ENCODE measurements at regions not wholly inside any gene's neighbourhood (a gene's known extent, or its start where the extent isn't known, plus 50 kb on each side); places are given as distances from the start of the nearest gene placed in this dataset.

DNA sequence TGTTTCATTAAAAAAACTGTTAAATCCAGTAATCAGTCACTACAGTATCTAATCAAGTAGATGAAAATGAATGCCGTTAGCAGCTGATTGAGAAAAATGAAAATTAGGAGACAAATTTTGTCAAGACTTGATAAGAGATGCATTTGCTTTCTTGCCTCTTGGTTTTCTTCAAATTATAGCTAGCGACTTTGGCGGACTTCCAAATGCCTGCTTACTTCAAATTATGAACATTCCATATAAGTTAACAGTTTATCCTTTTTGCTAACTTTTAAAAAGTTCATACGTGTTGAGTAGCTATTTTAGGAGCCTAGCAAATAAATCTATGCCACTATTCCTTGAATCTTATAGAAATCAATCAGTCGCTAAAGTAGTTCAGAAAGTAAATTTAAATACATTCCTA lies 58.8 kb downstream of the PPP4R3C start:
- Histone ChIP-seq H3K4me3 (ENCODE audit: low read depth, low read length) (no peak overlapping the region), H3K27me3 (ENCODE audit: control insufficient read depth, insufficient read depth, low read length) (no peaks in the 10 kb centered on the region), H3K9me3 (ENCODE audit: control insufficient read depth, insufficient read depth, low read length) (no peaks in the 10 kb centered on the region), H3K27ac (ENCODE audit: low read depth, low read length) (no peak overlapping the region)
- DNase-seq (ENCODE audit: low read depth, low spot score), result no peak
- POLR2A ChIA-PET, result no interaction called here
- CTCF ChIA-PET, result no interaction called here
- TF ChIP-seq, protein P1, sequence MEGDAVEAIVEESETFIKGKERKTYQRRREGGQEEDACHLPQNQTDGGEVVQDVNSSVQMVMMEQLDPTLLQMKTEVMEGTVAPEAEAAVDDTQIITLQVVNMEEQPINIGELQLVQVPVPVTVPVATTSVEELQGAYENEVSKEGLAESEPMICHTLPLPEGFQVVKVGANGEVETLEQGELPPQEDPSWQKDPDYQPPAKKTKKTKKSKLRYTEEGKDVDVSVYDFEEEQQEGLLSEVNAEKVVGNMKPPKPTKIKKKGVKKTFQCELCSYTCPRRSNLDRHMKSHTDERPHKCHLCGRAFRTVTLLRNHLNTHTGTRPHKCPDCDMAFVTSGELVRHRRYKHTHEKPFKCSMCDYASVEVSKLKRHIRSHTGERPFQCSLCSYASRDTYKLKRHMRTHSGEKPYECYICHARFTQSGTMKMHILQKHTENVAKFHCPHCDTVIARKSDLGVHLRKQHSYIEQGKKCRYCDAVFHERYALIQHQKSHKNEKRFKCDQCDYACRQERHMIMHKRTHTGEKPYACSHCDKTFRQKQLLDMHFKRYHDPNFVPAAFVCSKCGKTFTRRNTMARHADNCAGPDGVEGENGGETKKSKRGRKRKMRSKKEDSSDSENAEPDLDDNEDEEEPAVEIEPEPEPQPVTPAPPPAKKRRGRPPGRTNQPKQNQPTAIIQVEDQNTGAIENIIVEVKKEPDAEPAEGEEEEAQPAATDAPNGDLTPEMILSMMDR (IDR thresholded peaks at IDR 0.05; ENCODE audit: low read depth, low read length), result no peak

DNA sequence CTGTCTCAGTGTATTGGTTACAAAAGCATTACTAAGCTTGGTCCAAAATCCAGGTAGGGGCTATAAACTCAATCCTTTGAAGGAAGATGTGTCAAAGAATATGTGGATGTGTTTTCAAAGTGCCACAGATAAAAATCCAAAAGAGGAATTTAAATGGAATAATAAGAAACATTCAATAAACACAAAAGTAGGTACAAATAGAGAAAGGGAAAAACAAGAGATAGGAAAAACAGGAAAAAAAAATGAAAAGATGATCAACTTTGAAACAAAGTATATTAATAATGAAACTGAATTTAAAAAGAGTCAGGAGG lies 64.0 kb downstream of the PPP4R3C start:
- CTCF ChIA-PET, result interaction anchor here (0.6 to 0.7 kb wide), 3 partner anchors 9 to 15 kb away, joined by 4 to 9 read pairs (median 7); no protein-coding TSS in a partner anchor

DNA sequence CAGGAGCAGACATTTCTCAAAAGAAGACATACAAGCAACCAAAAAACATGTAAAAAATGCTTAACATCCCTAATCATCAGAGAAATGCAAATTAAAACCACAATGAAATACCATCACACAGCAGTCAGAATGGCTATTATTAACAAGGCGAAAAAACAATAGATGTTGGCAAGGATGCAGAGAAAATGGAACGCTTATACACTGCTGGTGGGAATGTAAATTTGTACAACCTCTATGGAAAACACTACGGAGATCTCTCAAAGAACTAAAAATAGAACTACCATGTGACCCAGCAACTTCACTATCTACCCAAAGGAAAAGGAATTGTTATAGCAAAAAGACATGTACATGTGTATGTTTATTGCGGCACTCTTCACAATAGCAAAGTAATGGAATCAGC lies 71.5 kb downstream of the PPP4R3C start:
- Histone ChIP-seq H3K4me3 (ENCODE audit: low read depth, low read length) (no peak overlapping the region), H3K27ac (ENCODE audit: low read depth, low read length) (no peak overlapping the region), H3K9me3 (ENCODE audit: control insufficient read depth, insufficient read depth, low read length) (no peaks in the 10 kb centered on the region), H3K27me3 (ENCODE audit: control insufficient read depth, insufficient read depth, low read length) (no peaks in the 10 kb centered on the region)
- CTCF ChIA-PET, result no interaction called here
- POLR2A ChIA-PET, result no interaction called here
- TF ChIP-seq, protein P1 (IDR thresholded peaks at IDR 0.05; ENCODE audit: low read depth, low read length), result no peak
- DNase-seq (ENCODE audit: low read depth, low spot score), result no peak

More for the DNA sequence above, 64.0 kb downstream of the PPP4R3C start:
- DNase-seq (ENCODE audit: low read depth, low spot score), result no peak
- TF ChIP-seq, protein P1 (IDR thresholded peaks at IDR 0.05; ENCODE audit: low read depth, low read length), result no peak
- no peaks in the 10 kb centered on the region for H3K9me3 ChIP-seq (ENCODE audit: control insufficient read depth, insufficient read depth, low read length)
- POLR2A ChIA-PET, result no interaction called here
- no peak overlapping the region for H3K4me3 ChIP-seq (ENCODE audit: low read depth, low read length)
- no peaks in the 10 kb centered on the region for H3K27me3 ChIP-seq (ENCODE audit: control insufficient read depth, insufficient read depth, low read length)
- H3K27ac ChIP-seq (ENCODE audit: low read depth, low read length), result no peak overlapping the region

DNA sequence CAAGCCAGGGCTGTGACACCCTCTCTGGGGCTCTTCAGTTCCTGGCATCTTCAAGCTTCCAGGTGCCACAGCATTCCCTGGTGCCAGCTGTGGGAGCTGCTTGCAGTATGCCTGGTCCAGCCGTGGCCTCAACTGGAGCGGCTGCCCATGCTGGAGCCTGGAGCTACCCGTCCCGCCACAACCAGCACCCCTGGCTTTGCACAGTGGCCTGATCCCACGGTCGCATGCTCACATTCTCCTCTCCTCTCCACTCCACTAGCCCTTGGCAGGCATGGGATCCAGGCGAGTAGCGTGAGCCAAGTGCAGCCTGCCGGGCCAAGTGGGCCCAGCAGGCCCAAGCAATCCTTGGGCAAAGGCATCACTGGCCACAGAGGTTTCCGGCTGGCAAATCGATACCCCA lies 81.7 kb downstream of the PPP4R3C start:
- Histone ChIP-seq H3K27me3 (ENCODE audit: control insufficient read depth, insufficient read depth, low read length) (no peaks in the 10 kb centered on the region), H3K27ac (ENCODE audit: low read depth, low read length) (no peak overlapping the region), H3K4me3 (ENCODE audit: low read depth, low read length) (no peak overlapping the region), H3K9me3 (ENCODE audit: control insufficient read depth, insufficient read depth, low read length) (peaks cover 4% of the 10 kb centered on the region; the same call in 1 of the 2 replicates)
- TF ChIP-seq, protein P1 (IDR thresholded peaks at IDR 0.05; ENCODE audit: low read depth, low read length), result no peak
- CTCF ChIA-PET, result no interaction called here
- POLR2A ChIA-PET, result no interaction called here
- no peak for DNase-seq (ENCODE audit: low read depth, low spot score)

DNA sequence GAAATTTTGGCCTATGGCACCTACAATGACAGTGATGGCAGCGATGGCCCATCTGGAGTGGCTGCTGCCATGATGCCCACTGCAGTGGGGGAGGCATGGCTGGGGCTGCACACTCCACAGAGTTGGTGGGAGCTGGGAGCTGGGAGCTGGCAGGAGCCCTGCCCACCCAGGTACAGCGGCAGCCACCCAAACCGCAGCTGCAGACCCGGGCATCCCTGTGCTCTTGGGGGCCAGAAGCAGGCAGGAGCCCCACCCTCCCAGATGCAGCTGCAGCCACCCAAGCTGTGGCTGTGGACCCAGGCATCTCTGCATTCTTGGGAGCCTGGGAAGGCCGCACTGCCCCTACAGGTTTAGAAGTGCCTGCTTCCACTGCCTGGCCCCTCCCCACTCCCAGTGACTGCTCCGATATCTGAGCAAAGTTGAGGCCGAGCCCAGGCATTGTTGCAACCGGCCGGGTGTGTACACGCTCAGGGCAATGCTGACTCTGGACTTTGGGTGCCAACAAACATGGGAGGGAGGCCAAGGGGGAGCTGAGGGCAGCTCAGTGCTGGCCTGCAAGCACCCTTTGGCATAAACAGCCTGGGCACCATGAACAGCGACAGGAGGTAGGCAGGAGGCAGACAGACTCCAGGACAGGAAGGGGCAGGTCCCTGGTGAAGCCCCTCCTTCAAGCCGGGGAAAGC lies 82.8 kb downstream of the PPP4R3C start:
- ChIA-PET CTCF (no interaction called here), POLR2A (no interaction called here)
- H3K27me3 ChIP-seq (ENCODE audit: control insufficient read depth, insufficient read depth, low read length), result no peaks in the 10 kb centered on the region
- no peak overlapping the region for H3K4me3 ChIP-seq (ENCODE audit: low read depth, low read length)
- DNase-seq (ENCODE audit: low read depth, low spot score), result no peak
- TF ChIP-seq, protein P1 (IDR thresholded peaks at IDR 0.05; ENCODE audit: low read depth, low read length), result no peak
- peaks cover 4% of the 10 kb centered on the region; the same call in 1 of the 2 replicates for H3K9me3 ChIP-seq (ENCODE audit: control insufficient read depth, insufficient read depth, low read length)
- no peak overlapping the region for H3K27ac ChIP-seq (ENCODE audit: low read depth, low read length)
